DND-41 (cell line): ENCODE measurements at regions not wholly inside any gene's neighbourhood (a gene's known extent, or its start where the extent isn't known, plus 50 kb on each side); places are given as distances from the start of the nearest gene placed in this dataset.
"Not testable (repeated sequence)": the region's sequence is repeated elsewhere in the genome, so short reads cannot be mapped to it uniquely, and the experiment has no call there.

Source experiments
- CTCF ChIP-seq: IDR thresholded peaks from 2 replicates; pipeline ENCODE4 v1.5.1; 2012; ENCODE audit warnings: borderline replicate concordance, low read length, moderate library complexity, mild to moderate bottlenecking; ENCODE audit not compliant: poor library complexity, severe bottlenecking; ENCODE audit errors: extremely low read depth
- EZH2 ChIP-seq: IDR thresholded peaks from 3 replicates; pipeline ENCODE4 v1.6.1; 2012; ENCODE audit warnings: borderline replicate concordance, low read depth, mild to moderate bottlenecking, moderate library complexity, low read length, inconsistent platforms; ENCODE audit not compliant: severe bottlenecking

GRCh38 chr18:14449995-14450636 is 93.3 kb downstream of the POTEC start:
- not testable (repeated sequence) for TF ChIP-seq CTCF, EZH2
